Lower leg skin (tissue), 4 donors: ENCODE measurements at regions not wholly inside any gene's neighbourhood (a gene's known extent, or its start where the extent isn't known, plus 50 kb on each side); places are given as distances from the start of the nearest gene placed in this dataset.
"Not testable (repeated sequence)": the region's sequence is repeated elsewhere in the genome, so short reads cannot be mapped to it uniquely, and the experiment has no call there.

Experiments
- DNase-seq, 2 donors: peaks; one replicate each; pipeline ENCODE4 v3.0.0-alpha.2; 2019; ENCODE audit warnings: low spot score in 2 of 2
- H3K4me3 ChIP-seq: fragments of 200-600 bp; sonication (generic); 2 replicates; pipeline ENCODE4 v1.5.1; 2017; ENCODE audit warnings: mild to moderate bottlenecking, low read depth; ENCODE audit not compliant: poor library complexity, severe bottlenecking
- POLR2A ChIP-seq, 2 donors: fragments of 450-650 bp; IDR thresholded peaks; one replicate each; pipeline ENCODE4 v1.6.1; 2016 to 2017; ENCODE audit warnings: antibody characterized with exemption in 2 of 2, mild to moderate bottlenecking in 1 of 2, moderate library complexity in 1 of 2
- WGBS, 2 donors: methylation state at CpG; one replicate each; pipeline ENCODE4 v1.1.5; 2018; 5-methylcytosine and 5-hydroxymethylcytosine counted together
- intact Hi-C: fragments of 100-400 bp; cut with DNase I; formaldehyde crosslinking; loops from one replicate; pipeline ENCODE4 v1.15.0; 2023; ENCODE audit warnings: low total_unique reads
- TF ChIP-seq, protein P1 (sequence below), 3 donors: fragments of 450-650 bp; IDR thresholded peaks; one replicate each; pipeline ENCODE4 v1.5.1; 2016; ENCODE audit warnings: antibody characterized with exemption in 3 of 3, mild to moderate bottlenecking in 3 of 3, moderate library complexity in 2 of 3

DNA sequence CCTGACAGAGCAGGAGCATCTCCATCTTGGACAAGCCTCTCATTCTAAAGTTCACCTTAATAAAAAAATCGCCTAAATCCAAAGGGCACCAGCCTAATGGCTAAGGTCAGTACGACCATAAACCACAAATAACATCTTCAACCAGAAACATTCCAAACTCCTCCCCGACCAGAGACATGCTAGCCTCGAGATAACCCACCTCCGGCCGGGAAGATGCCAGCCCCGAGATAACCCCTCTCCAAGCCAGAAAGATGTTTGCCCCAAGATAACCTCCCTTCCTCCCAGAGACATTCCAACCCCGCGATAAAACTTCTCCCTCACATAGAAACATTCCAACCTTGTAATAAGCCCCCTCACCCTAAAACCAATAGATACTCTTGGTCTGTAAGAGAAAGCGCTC is 86.8 kb upstream of the PKP2 start:
- intact Hi-C loops: no loop called here
- WGBS, 2 donors: 39 to 47% methylated on average over 10 of the region's 10 CpGs
- H3K4me3 ChIP-seq: no peak overlapping the region
- no peak for DNase-seq
- TF ChIP-seq, protein P1, sequence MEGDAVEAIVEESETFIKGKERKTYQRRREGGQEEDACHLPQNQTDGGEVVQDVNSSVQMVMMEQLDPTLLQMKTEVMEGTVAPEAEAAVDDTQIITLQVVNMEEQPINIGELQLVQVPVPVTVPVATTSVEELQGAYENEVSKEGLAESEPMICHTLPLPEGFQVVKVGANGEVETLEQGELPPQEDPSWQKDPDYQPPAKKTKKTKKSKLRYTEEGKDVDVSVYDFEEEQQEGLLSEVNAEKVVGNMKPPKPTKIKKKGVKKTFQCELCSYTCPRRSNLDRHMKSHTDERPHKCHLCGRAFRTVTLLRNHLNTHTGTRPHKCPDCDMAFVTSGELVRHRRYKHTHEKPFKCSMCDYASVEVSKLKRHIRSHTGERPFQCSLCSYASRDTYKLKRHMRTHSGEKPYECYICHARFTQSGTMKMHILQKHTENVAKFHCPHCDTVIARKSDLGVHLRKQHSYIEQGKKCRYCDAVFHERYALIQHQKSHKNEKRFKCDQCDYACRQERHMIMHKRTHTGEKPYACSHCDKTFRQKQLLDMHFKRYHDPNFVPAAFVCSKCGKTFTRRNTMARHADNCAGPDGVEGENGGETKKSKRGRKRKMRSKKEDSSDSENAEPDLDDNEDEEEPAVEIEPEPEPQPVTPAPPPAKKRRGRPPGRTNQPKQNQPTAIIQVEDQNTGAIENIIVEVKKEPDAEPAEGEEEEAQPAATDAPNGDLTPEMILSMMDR (IDR thresholded peaks at IDR 0.05): no peak
- no peak for TF ChIP-seq POLR2A (IDR thresholded peaks at IDR 0.05)

DNA sequence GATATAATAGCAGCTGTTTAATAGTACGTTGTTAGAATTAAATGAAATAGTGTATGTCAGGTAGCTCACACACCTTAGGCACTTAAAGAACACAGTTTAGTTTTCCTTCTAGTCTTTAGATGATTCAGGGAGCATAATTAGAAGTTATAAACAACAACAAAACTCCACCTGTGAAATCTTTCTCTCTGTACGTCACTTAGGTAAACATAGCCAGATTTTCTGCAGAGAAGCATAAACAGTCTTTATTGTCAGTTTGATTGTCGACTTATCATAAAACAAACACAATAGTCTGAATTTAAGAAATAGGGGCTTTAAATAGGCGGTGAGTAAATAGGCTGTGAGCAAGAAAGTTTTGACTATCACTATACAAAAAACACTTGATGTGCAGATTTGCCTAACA is 84.6 kb upstream of the PKP2 start:
- intact Hi-C loops: loop anchor here (2.0 kb wide), 1 partner anchor 74 kb away; no protein-coding TSS in a partner anchor
- TF ChIP-seq, protein P1 (IDR thresholded peaks at IDR 0.05): no peak
- no peak for TF ChIP-seq POLR2A (IDR thresholded peaks at IDR 0.05)
- DNase-seq: no peak
- 76 to 79% methylated on average over 4 of the region's 4 CpGs for WGBS, 2 donors
- H3K4me3 ChIP-seq: no peak overlapping the region

DNA sequence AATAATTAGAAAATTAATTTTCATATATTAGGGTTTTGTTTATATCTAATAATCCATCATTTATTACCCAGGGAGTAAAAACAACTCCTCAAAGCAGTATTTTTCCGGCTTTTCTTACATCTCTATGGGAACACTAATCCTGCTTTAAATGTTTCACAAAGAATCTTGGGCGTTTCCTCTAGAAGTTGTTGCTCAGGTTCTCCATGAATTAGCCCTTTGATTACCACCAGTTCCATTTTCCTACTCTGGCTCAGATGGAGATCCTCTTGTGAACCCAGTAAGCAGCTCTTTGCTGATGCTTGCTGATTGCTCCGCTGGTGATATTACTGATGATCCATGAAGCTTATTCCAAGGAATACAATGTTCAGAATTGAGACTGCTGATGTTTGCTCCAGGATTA is 78.5 kb upstream of the PKP2 start:
- no peak for DNase-seq
- H3K4me3 ChIP-seq: no peak overlapping the region
- TF ChIP-seq, protein P1 (IDR thresholded peaks at IDR 0.05): no peak
- TF ChIP-seq POLR2A (IDR thresholded peaks at IDR 0.05): no peak
- intact Hi-C loops: no loop called here
- 65 to 68% methylated on average over 3 of the region's 3 CpGs for WGBS, 2 donors

DNA sequence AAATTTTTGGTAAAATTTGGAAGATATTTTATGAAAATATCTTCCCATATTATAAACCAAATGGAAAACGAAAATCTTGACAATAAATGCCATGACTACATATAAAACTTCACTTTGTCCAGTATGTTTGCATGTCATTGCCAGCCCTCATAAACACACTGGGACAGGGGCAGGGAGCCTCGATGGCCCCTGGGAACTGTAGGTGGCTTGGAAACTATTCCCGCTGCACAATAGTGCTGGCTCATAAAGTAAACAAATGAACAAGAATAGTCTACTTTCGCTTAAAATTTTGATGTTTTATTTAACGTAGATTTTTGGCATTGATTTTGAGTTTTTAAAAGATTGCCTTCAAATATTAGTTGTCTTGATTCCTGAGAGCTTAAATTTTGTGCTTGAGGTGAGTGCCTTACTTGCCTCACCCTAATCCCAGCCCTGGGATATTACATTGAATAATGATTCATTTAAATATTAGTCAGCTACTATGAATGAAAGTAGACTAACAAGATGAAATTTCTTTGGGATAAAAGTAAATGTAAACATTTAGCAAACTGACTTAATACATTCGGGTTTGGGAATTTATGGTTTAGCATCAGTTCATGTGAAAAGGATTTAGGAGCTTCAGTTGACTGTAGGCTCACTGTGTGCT is 74.0 kb upstream of the PKP2 start:
- no peak for TF ChIP-seq POLR2A (IDR thresholded peaks at IDR 0.05)
- TF ChIP-seq, protein P1 (IDR thresholded peaks at IDR 0.05): no peak
- DNase-seq: no peak
- intact Hi-C loops: no loop called here
- H3K4me3 ChIP-seq: no peak overlapping the region
- WGBS, 2 donors: 53 to 62% methylated on average over 6 of the region's 6 CpGs

DNA sequence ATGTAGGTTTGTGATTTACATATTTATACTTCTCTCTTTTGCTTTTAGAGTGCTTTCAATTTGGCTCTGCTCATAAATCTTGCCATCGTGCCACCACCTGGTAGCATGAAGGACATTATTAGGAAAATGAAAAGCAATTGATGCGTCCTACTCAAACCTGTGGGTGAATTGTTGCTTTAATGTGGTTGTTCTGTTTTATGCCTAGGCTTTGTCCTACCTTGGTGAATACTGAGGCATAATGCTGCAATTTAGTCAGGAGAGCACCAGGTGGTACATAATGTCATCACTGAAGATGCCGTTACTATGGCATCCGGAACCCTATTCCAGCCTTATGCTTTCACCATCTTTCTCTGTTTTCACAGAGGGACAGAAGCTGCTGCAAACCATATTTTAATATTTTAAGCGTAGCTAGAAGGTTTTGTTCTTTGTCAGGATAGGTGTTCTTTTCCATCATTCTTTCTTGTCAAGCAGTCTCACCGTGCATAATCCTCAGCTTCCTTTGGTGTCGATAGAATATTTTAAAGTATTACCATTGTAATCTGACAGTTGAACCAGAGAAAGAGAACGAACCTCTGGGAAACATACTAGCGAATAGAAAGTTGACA is 68.5 kb upstream of the PKP2 start:
- TF ChIP-seq, protein P1 (IDR thresholded peaks at IDR 0.05): no peak
- no peak for TF ChIP-seq POLR2A (IDR thresholded peaks at IDR 0.05)
- no peak overlapping the region for H3K4me3 ChIP-seq
- no peak for DNase-seq
- intact Hi-C loops: no loop called here
- whole genome bisulfite sequencing, 2 donors: 81 to 83% methylated on average over 9 of the region's 9 CpGs

DNA sequence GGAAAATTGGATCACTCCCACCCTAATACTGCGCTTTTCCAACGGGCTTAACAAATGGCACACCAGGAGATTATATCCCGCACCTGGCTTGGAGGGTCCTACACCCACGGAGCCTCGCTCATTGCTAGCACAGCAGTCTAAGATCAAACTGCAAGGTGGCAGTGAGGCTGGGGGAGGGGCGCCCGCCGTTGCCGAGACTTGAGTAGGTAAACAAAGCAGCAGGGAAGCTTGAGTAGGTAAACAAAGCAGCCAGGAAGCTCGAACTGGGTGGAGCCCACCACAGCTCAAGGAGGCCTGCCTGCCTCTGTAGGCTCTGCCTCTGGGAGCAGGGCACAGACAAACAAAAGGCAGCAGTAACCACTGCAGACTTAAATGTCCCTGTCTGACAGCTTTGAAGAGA is 59.8 kb upstream of the PKP2 start:
- intact Hi-C loops, H3K4me3 ChIP-seq, DNase-seq: not testable (repeated sequence)
- 86 to 87% methylated on average over 10 of the region's 10 CpGs for WGBS, 2 donors
